Stimulated activated CD4-positive, alpha-beta T cell treated with anti-CD3 and anti-CD28 coated beads, Interleukin-12 subunit alpha, Interleukin-12 subunit beta, amount 100 ng/mL, for 4 hours (primary cell): ENCODE measurements at regions not wholly inside any gene's neighbourhood (a gene's known extent, or its start where the extent isn't known, plus 50 kb on each side); places are given as distances from the start of the nearest gene placed in this dataset.
"Not testable (repeated sequence)": the region's sequence is repeated elsewhere in the genome, so short reads cannot be mapped to it uniquely, and the experiment has no call there.

Experiments
- DNase-seq: peaks from one replicate; pipeline ENCODE4 v3.0.0-alpha.2; 2020

- no peak for DNase-seq
Observed at GRCh38 chr10:130962240-130963051, 349.1 kb downstream of the TCERG1L start.

- DNase-seq: no peak
Observed at GRCh38 chr10:130963052-130963393, 348.5 kb downstream of the TCERG1L start.

- no peak for DNase-seq
Observed at GRCh38 chr10:130963786-130964522, 347.6 kb downstream of the TCERG1L start.

GRCh38 chr10:130964771-130965170 is 346.8 kb downstream of the TCERG1L start:
- DNase-seq: no peak

- DNase-seq: no peak
Observed at GRCh38 chr10:130967161-130967560, 344.4 kb downstream of the TCERG1L start.

- no peak for DNase-seq
Observed at GRCh38 chr10:130967784-130968183, 343.7 kb downstream of the TCERG1L start.

GRCh38 chr10:130968511-130968910 is 343.0 kb downstream of the TCERG1L start:
- DNase-seq: no peak

GRCh38 chr10:130968964-130969363 is 342.6 kb downstream of the TCERG1L start:
- DNase-seq: no peak

- DNase-seq: no peak
Observed at GRCh38 chr10:130969700-130970099, 341.8 kb downstream of the TCERG1L start.

- DNase-seq: no peak
Observed at GRCh38 chr10:130970341-130971122, 341.0 kb downstream of the TCERG1L start.

- no peak for DNase-seq
Observed at GRCh38 chr10:130971123-130971435, 340.4 kb downstream of the TCERG1L start.

GRCh38 chr10:130973127-130973839 is 338.2 kb downstream of the TCERG1L start:
- DNase-seq: no peak

GRCh38 chr10:130974166-130974565 is 337.4 kb downstream of the TCERG1L start:
- no peak for DNase-seq

GRCh38 chr10:130975351-130975750 is 336.2 kb downstream of the TCERG1L start:
- DNase-seq: not testable (repeated sequence)

- DNase-seq: no peak
Observed at GRCh38 chr10:130982802-130983201, 328.7 kb downstream of the TCERG1L start.

- DNase-seq: no peak
Observed at GRCh38 chr10:130983749-130984148, 327.8 kb downstream of the TCERG1L start.

- DNase-seq: no peak
Observed at GRCh38 chr10:130984686-130985085, 326.8 kb downstream of the TCERG1L start.

- no peak for DNase-seq
Observed at GRCh38 chr10:130985158-130985753, 326.3 kb downstream of the TCERG1L start.

- DNase-seq: no peak
Observed at GRCh38 chr10:130986846-130987245, 324.7 kb downstream of the TCERG1L start.

GRCh38 chr10:130987401-130987800 is 324.1 kb downstream of the TCERG1L start:
- DNase-seq: no peak

GRCh38 chr10:130989670-130990232 is 321.8 kb downstream of the TCERG1L start:
- DNase-seq: no peak

- no peak for DNase-seq
Observed at GRCh38 chr10:130990486-130990885, 321.0 kb downstream of the TCERG1L start.
